Transverse colon (tissue), 4 donors: ENCODE measurements at regions not wholly inside any gene's neighbourhood (a gene's known extent, or its start where the extent isn't known, plus 50 kb on each side); places are given as distances from the start of the nearest gene placed in this dataset.

ENCODE experiments used
- CTCF ChIP-seq, 5 experiments: fragments of 200-600 bp in 3 of 5; fragments of 450-650 bp in 2 of 5; sonication (generic) in 3 of 5; IDR thresholded peaks; 1 replicate in 2 of 5; 2 replicates in 3 of 5; pipeline ENCODE4 v1.5.1; 2016 to 2017; ENCODE audit warnings: antibody characterized with exemption in 5 of 5, inconsistent platforms in 3 of 5, mild to moderate bottlenecking in 2 of 5, moderate library complexity in 1 of 5
- EP300 ChIP-seq: sonication (generic); formaldehyde crosslinking; IDR thresholded peaks from one replicate; pipeline ENCODE4 v1.6.1; 2017; ENCODE audit warnings: antibody characterized with exemption, low read depth
- POLR2A ChIP-seq: fragments of 450-650 bp; IDR thresholded peaks from one replicate; pipeline ENCODE4 v1.6.1; 2016; ENCODE audit warnings: antibody characterized with exemption, mild to moderate bottlenecking, moderate library complexity
- POLR2AphosphoS5 ChIP-seq, 3 donors: sonication (generic); formaldehyde crosslinking; IDR thresholded peaks; one replicate each; pipeline ENCODE4 v1.6.1; 2016; ENCODE audit warnings: antibody characterized with exemption in 3 of 3

- TF ChIP-seq CTCF (IDR thresholded peaks at IDR 0.05) (no peak), POLR2AphosphoS5 (IDR thresholded peaks at IDR 0.05) (no peak), POLR2A (no peak), EP300 (no peak)
These were observed 75.9 kb upstream of the SGCD start for GRCh38 chr5:156251076-156251475.
